HepG2 (cell line): ENCODE measurements at regions not wholly inside any gene's neighbourhood (a gene's known extent, or its start where the extent isn't known, plus 50 kb on each side); places are given as distances from the start of the nearest gene placed in this dataset.

ENCODE experiments used
- ATAC-seq: fragments of 200-7000 bp; cut with Tn5 transposase; 3 replicates; pipeline ENCODE4 v1.9.1; 2020; ENCODE audit warnings: mild to moderate bottlenecking, moderate library complexity
- BruUV-seq: library from RNA; stranded (reverse); fragments of 400-500 nt; replicated peaks from 2 replicates; lab custom pipeline; 2021; lab: Mats Ljungman, UMichigan
- CTCF ChIA-PET: fragments of 300-600 bp; formaldehyde crosslinking; extraction: SDS; loops from one replicate; lab custom pipeline; 2021; ENCODE audit warnings: low total read pairs, inconsistent platforms, low intra/inter-chr PET ratio; lab: Yijun Ruan, JAX
- POLR2A ChIA-PET: fragments of 350-600 bp; sonication (Branson Sonifier 250); formaldehyde crosslinking; loops from one replicate; lab custom pipeline; 2020; ENCODE audit warnings: antibody characterized with exemption, inconsistent platforms; lab: Yijun Ruan, JAX
- DNase-seq: peaks from one replicate; pipeline ENCODE4 v3.0.0-alpha.2; 2015; ENCODE audit warnings: low spot score
- FAIRE-seq: peaks from 3 replicates; lab custom pipeline; 2011; peaks lifted over from hg19 to GRCh38; lab: Jason Lieb, UNC
- H2AFZ ChIP-seq: one replicate; pipeline ENCODE4 v1.6.1; 2011; ENCODE audit warnings: low read length, inconsistent platforms
- H3K27ac ChIP-seq: fragments of 300-600 bp; 3 replicates; pipeline ENCODE4 v1.8.0; 2011; ENCODE audit warnings: mixed run types, mild to moderate bottlenecking, mixed read lengths, low read length, inconsistent platforms; ENCODE audit not compliant: insufficient read depth; ENCODE audit errors: extremely low read length
- H3K27me3 ChIP-seq, 2 experiments: fragments of 200-600 bp in 1 of 2; 2 replicates in 1 of 2; 3 replicates in 1 of 2; pipeline versions ENCODE4 v1.6.0 to v1.8.0; 2011; ENCODE audit warnings: low read length in 2 of 2, mild to moderate bottlenecking in 2 of 2, moderate library complexity in 2 of 2, inconsistent platforms in 1 of 2; ENCODE audit not compliant: insufficient read depth in 2 of 2, control insufficient read depth in 1 of 2
- H3K36me3 ChIP-seq, 2 experiments: fragments of 200-600 bp in 1 of 2; replicated peaks in 1 of 2; 2 replicates in 1 of 2; 3 replicates in 1 of 2; pipeline versions ENCODE4 v1.5.1 to v1.8.0; 2011; ENCODE audit warnings: low read length in 2 of 2, inconsistent platforms in 1 of 2; ENCODE audit not compliant: insufficient read depth in 2 of 2, control insufficient read depth in 1 of 2
- H3K4me1 ChIP-seq: 2 replicates; pipeline ENCODE4 v1.5.1; 2012; ENCODE audit warnings: low read length, inconsistent platforms; ENCODE audit not compliant: insufficient read depth
- H3K4me2 ChIP-seq: 2 replicates; pipeline ENCODE4 v1.6.0; 2011; ENCODE audit warnings: low read depth, low read length, inconsistent platforms
- H3K4me3 ChIP-seq, 3 experiments: fragments of 200-600 bp in 1 of 3; sonication (generic), shearing (Covaris generic) in 1 of 3; replicated peaks in 1 of 3; 2 replicates each; pipeline ENCODE4 v1.5.1; 2011 to 2016; ENCODE audit warnings: low read length in 3 of 3, inconsistent platforms in 2 of 3, low read depth in 2 of 3, mild to moderate bottlenecking in 2 of 3, control low read depth in 1 of 3, mixed read lengths in 1 of 3; ENCODE audit not compliant: insufficient read depth in 1 of 3
- H3K79me2 ChIP-seq: one replicate; pipeline ENCODE4 v1.6.1; 2011; ENCODE audit warnings: low read length, inconsistent platforms; ENCODE audit not compliant: insufficient read depth
- H3K9ac ChIP-seq: 2 replicates; pipeline ENCODE4 v1.6.0; 2011; ENCODE audit warnings: mild to moderate bottlenecking, low read depth, low read length, inconsistent platforms; ENCODE audit not compliant: insufficient read depth
- H3K9me3 ChIP-seq: 2 replicates; pipeline ENCODE4 v1.5.1; 2012; ENCODE audit warnings: mild to moderate bottlenecking, low read length
- H4K20me1 ChIP-seq: 2 replicates; pipeline ENCODE4 v1.6.0; 2011; ENCODE audit warnings: inconsistent platforms, mild to moderate bottlenecking, low read length, moderate library complexity; ENCODE audit not compliant: insufficient read depth
- CREB1 ChIP-seq, 2 experiments: fragments of 450-650 bp in 1 of 2; IDR thresholded peaks; 2 replicates each; pipeline ENCODE4 v1.6.1; 2016 to 2017; ENCODE audit warnings: control low read depth in 1 of 2, mild to moderate bottlenecking in 1 of 2, missing compliant biosample characterization in 1 of 2, missing genetic modification characterization in 1 of 2
- FOXM1 ChIP-seq: sonication (generic); formaldehyde crosslinking; IDR thresholded peaks from 2 replicates; pipeline ENCODE4 v1.5.0; 2020; ENCODE audit warnings: missing genetic modification reagents
- HCFC1 ChIP-seq: fragments of 150-350 bp; IDR thresholded peaks from 2 replicates; pipeline ENCODE4 v1.6.1; 2014; ENCODE audit warnings: low read depth, low read length
- HES4 ChIP-seq: sonication (generic); formaldehyde crosslinking; IDR thresholded peaks from 2 replicates; pipeline ENCODE4 v1.9.0; 2021; ENCODE audit warnings: mild to moderate bottlenecking, missing genetic modification reagents, borderline replicate concordance
- HNF4G ChIP-seq, 2 experiments: sonication (generic) in 1 of 2; formaldehyde crosslinking in 1 of 2; IDR thresholded peaks; 2 replicates each; pipeline versions ENCODE4 v1.4.0 to v1.6.1; 2011 to 2020; ENCODE audit warnings: borderline replicate concordance in 2 of 2, low read depth in 2 of 2, mild to moderate bottlenecking in 2 of 2, low read length in 1 of 2, missing genetic modification reagents in 1 of 2, moderate library complexity in 1 of 2
- RFX5 ChIP-seq: IDR thresholded peaks from 2 replicates; pipeline ENCODE4 v1.6.1; 2011; ENCODE audit warnings: low read depth, low read length, improper control_type of control experiment
- TGIF2 ChIP-seq: IDR thresholded peaks from 2 replicates; pipeline ENCODE4 v1.6.1; 2016; ENCODE audit warnings: control low read depth, missing compliant biosample characterization
- ZNF24 ChIP-seq: fragments of 450-650 bp; IDR thresholded peaks from 2 replicates; pipeline ENCODE4 v1.6.1; 2017; ENCODE audit warnings: antibody characterized with exemption, mild to moderate bottlenecking
- ZNF30 ChIP-seq: sonication (generic); formaldehyde crosslinking; IDR thresholded peaks from 2 replicates; pipeline ENCODE4 v1.5.0; 2020; ENCODE audit warnings: mild to moderate bottlenecking, missing genetic modification reagents
- ZNF333 ChIP-seq: sonication (generic); formaldehyde crosslinking; IDR thresholded peaks from 2 replicates; pipeline ENCODE4 v1.4.0; 2020; ENCODE audit warnings: mild to moderate bottlenecking, missing genetic modification reagents, borderline replicate concordance
- ZNF572 ChIP-seq: sonication (generic); formaldehyde crosslinking; IDR thresholded peaks from 2 replicates; pipeline ENCODE4 v1.5.1; 2020; ENCODE audit warnings: mild to moderate bottlenecking, missing genetic modification reagents
- ZSCAN12 ChIP-seq: sonication (generic); formaldehyde crosslinking; IDR thresholded peaks from 2 replicates; pipeline ENCODE4 v1.9.0; 2021; ENCODE audit warnings: mild to moderate bottlenecking, missing genetic modification reagents
- WGBS: methylation state at CpG from one replicate; pipeline ENCODE4 v1.1.6; 2017; ENCODE audit warnings: low lambda C conversion rate; 5-methylcytosine and 5-hydroxymethylcytosine counted together
- in situ Hi-C: cut with HindIII; loops from 2 replicates; pipeline ENCODE4 v1.10.0; 2017; ENCODE audit warnings: low pct_unique_long_range_greater_than_20kb; ENCODE audit not compliant: extremely low pct_ligation_motif_present
- intact Hi-C: fragments of 100-400 bp; cut with micrococcal nuclease; formaldehyde crosslinking; loops from one replicate; pipeline ENCODE4 v1.10.0; 2022; ENCODE audit not compliant: unreplicated experiment
- TF ChIP-seq, protein P1 (sequence below): sonication (generic); formaldehyde crosslinking; IDR thresholded peaks from 2 replicates; pipeline ENCODE4 v1.4.0; 2020; ENCODE audit warnings: missing genetic modification reagents, mild to moderate bottlenecking, borderline replicate concordance
- TF ChIP-seq, protein P2 (sequence below): sonication (generic); formaldehyde crosslinking; IDR thresholded peaks from 2 replicates; pipeline ENCODE4 v1.8.0; 2022; ENCODE audit warnings: mild to moderate bottlenecking, missing genetic modification reagents, moderate library complexity

GRCh38 chr3:72548461-72548860 is 299.8 kb downstream of the SHQ1 start:
- ATAC-seq (no peak), DNase-seq (no peak), FAIRE-seq (no peak)
- H3K9ac ChIP-seq: no peak overlapping the region
- H3K27me3 ChIP-seq: no peaks in the 10 kb centered on the region
- ChIA-PET POLR2A (no interaction called here), CTCF (no interaction called here)
- no peaks in the 10 kb centered on the region for H3K9me3 ChIP-seq
- peaks cover 33% of the 10 kb centered on the region for H3K4me1 ChIP-seq
- intact Hi-C loops: no loop called here
- WGBS: 31% methylated on average over 1 of the region's 1 CpG
- H3K36me3 ChIP-seq: no peaks in the 10 kb centered on the region
- TF ChIP-seq TGIF2 (CRISPR knock-in tag) (no peak), ZNF24 (no peak), CREB1 (IDR thresholded peaks at IDR 0.05) (no peak), CREB1 (CRISPR knock-in tag; IDR thresholded peaks at IDR 0.05) (no peak), HCFC1 (no peak), ZNF572 (CRISPR knock-in tag) (no peak), ZNF30 (CRISPR knock-in tag) (no peak), HES4 (CRISPR knock-in tag) (no peak), ZNF333 (CRISPR knock-in tag) (no peak), HNF4G (IDR thresholded peaks at IDR 0.05; ENCODE audit: borderline replicate concordance, low read depth, low read length) (no peak), HNF4G (CRISPR knock-in tag; IDR thresholded peaks at IDR 0.05; ENCODE audit: borderline replicate concordance, low read depth) (no peak), ZSCAN12 (no peak), RFX5 (no peak), FOXM1 (no peak)
- TF ChIP-seq, protein P1, sequence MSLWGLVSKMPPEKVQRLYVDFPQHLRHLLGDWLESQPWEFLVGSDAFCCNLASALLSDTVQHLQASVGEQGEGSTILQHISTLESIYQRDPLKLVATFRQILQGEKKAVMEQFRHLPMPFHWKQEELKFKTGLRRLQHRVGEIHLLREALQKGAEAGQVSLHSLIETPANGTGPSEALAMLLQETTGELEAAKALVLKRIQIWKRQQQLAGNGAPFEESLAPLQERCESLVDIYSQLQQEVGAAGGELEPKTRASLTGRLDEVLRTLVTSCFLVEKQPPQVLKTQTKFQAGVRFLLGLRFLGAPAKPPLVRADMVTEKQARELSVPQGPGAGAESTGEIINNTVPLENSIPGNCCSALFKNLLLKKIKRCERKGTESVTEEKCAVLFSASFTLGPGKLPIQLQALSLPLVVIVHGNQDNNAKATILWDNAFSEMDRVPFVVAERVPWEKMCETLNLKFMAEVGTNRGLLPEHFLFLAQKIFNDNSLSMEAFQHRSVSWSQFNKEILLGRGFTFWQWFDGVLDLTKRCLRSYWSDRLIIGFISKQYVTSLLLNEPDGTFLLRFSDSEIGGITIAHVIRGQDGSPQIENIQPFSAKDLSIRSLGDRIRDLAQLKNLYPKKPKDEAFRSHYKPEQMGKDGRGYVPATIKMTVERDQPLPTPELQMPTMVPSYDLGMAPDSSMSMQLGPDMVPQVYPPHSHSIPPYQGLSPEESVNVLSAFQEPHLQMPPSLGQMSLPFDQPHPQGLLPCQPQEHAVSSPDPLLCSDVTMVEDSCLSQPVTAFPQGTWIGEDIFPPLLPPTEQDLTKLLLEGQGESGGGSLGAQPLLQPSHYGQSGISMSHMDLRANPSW (CRISPR knock-in tag): no peak
- TF ChIP-seq, protein P2, sequence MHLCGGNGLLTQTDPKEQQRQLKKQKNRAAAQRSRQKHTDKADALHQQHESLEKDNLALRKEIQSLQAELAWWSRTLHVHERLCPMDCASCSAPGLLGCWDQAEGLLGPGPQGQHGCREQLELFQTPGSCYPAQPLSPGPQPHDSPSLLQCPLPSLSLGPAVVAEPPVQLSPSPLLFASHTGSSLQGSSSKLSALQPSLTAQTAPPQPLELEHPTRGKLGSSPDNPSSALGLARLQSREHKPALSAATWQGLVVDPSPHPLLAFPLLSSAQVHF (CRISPR knock-in tag): no peak
- H3K27ac ChIP-seq: no peak overlapping the region
- H2AFZ ChIP-seq: no peak overlapping the region
- no peaks in the 10 kb centered on the region for H4K20me1 ChIP-seq
- no peak overlapping the region for H3K4me3 ChIP-seq
- no TSS peak for BruUV-seq
- no peaks in the 10 kb centered on the region for H3K79me2 ChIP-seq
- in situ Hi-C loops: no loop called here
- no peak overlapping the region for H3K4me2 ChIP-seq
